DOHH2 (cell line): ENCODE measurements at regions not wholly inside any gene's neighbourhood (a gene's known extent, or its start where the extent isn't known, plus 50 kb on each side); places are given as distances from the start of the nearest gene placed in this dataset.

ENCODE experiments used
- EZH2phosphoT487 ChIP-seq: fragments of 200-600 bp; sonication (generic); IDR thresholded peaks from 2 replicates; pipeline ENCODE4 v1.6.1; 2017; ENCODE audit warnings: borderline replicate concordance, mild to moderate bottlenecking, antibody characterized with exemption, low read length, moderate library complexity, mixed read lengths
- TF ChIP-seq, protein P1 (sequence below): fragments of 200-600 bp; sonication (generic); IDR thresholded peaks from one replicate; pipeline ENCODE4 v1.5.1; 2014; ENCODE audit warnings: antibody characterized with exemption, mild to moderate bottlenecking, low read depth, low read length; ENCODE audit not compliant: poor library complexity, severe bottlenecking

DNA sequence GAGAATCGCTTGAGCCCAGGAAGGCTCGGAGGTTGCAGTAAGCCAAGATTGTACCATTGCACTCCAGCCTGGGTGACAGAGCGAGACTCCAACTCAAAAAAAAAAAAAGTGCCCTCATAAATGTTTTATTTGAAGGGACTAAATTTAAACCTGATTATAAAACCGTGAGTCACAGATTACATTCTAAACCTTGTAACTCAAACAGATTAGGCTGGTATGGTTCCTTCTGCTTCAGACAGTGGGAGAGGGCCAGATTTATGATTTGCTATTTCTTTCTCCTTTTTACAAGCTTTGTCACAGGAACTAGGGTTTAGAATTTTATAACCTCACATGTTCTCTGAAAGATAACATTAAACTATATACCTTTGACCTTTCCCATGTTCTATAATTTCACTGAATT is 801.2 kb upstream of the ZWINT start:
- TF ChIP-seq, protein P1, sequence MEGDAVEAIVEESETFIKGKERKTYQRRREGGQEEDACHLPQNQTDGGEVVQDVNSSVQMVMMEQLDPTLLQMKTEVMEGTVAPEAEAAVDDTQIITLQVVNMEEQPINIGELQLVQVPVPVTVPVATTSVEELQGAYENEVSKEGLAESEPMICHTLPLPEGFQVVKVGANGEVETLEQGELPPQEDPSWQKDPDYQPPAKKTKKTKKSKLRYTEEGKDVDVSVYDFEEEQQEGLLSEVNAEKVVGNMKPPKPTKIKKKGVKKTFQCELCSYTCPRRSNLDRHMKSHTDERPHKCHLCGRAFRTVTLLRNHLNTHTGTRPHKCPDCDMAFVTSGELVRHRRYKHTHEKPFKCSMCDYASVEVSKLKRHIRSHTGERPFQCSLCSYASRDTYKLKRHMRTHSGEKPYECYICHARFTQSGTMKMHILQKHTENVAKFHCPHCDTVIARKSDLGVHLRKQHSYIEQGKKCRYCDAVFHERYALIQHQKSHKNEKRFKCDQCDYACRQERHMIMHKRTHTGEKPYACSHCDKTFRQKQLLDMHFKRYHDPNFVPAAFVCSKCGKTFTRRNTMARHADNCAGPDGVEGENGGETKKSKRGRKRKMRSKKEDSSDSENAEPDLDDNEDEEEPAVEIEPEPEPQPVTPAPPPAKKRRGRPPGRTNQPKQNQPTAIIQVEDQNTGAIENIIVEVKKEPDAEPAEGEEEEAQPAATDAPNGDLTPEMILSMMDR, result no peak
- no peak for TF ChIP-seq EZH2phosphoT487
